HG03520 (cell line): ENCODE measurements at regions not wholly inside any gene's neighbourhood (a gene's known extent, or its start where the extent isn't known, plus 50 kb on each side); places are given as distances from the start of the nearest gene placed in this dataset.
"Not testable (repeated sequence)": the region's sequence is repeated elsewhere in the genome, so short reads cannot be mapped to it uniquely, and the experiment has no call there.

ENCODE experiments used
- ATAC-seq: cut with Tn5 transposase; IDR thresholded peaks from one replicate; pipeline ENCODE4 v1.9.1; 2021; ENCODE audit warnings: mild to moderate bottlenecking, moderate library complexity; ENCODE audit not compliant: unreplicated experiment

DNA sequence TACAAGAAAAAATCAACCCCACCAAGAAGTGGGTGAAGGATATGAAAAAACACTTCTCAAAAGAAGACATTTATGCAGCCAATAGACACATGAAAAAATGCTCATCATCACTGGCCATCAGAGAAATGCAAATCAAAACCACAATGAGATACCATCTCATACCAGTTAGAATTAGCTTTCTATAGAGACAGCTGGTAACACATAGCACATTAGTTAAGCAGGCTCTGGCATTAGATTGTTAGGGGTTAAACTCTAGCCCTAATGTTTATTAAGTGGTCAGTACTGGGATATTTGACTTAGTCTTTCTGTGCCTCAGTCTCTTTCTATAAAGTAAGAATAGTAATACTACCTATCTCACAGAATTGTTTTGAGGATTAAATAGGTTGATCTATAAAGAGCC lies 65.2 kb upstream of the TGFBR2 start:
- not testable (repeated sequence) for ATAC-seq

DNA sequence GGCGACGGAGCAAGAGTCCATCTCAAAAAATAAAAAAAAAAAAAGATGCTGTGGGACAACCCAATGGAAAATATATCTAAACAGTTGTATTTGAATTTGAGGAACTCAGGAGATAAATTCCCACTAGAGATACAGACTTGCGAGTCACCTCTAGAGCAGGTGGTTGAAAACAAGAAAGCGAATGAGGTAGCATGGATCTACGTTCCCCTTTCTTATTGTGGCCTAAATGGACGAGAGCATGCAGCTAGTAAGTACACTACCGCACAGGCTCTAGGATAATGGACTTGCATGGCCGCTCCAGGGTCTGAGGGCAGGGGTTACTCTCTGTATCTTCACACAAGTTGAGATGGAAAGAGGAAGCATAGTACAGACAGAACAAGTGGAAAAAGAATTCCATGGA lies 63.5 kb upstream of the TGFBR2 start:
- no peak for ATAC-seq

GRCh38 chr3:30544812-30545211 lies 61.6 kb upstream of the TGFBR2 start:
- ATAC-seq: no peak

DNA sequence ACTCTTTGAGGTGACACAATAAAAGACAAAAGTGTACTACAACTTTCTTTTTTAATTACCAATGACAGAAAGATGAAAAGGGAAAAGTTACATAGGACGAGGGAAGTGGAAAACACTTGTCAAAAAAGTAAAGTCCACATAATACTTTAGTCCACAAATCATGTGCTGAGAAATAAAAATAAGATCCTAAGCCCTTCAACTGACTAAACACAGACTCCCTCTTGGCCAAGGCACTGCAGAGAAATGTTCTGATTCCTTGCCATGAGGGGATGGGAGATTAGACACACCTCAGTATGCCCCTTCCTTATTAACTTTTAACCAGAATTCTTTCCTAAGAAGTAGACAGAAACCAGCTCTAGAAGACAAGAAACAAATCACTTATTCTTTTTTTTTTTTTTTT lies 59.5 kb upstream of the TGFBR2 start:
- no peak for ATAC-seq

DNA sequence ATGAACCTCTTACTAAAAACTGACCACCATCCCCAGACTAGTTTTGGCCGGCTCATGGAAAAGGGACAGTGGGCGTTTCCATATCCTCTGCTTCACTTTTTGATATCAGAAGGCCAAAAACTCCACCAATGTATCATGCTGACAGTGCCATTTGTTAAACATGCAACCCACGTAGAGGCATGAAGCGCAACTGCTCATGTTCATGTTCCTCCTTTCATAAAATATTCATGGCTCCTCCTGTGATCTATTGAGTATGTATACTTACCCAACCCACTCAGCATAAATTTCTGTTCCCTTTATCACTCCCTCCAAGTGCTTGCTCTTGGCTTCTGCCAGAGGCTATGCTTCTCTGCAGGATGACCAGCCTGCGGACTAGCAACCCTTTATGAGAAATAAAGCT lies 58.7 kb upstream of the TGFBR2 start:
- ATAC-seq: no peak

DNA sequence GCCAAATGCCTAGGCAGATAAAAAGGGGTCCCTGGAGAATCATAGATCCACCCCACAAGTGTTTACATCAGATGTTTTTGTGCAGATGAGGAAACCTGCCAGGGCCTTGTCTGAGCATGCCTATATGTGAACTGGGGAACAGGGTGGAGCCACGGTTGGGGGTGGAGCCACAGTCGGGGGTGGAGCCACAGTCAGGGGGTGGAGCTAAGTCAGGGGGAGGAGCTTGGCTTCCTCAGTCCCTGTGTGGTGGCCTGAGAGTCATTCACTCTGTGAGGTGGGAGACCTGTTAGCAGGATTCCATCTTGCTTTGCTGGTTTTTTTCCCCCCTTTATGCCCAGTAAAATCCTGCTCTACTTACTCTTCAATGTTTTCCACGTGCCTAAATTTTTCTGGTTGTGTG lies 57.8 kb upstream of the TGFBR2 start:
- ATAC-seq: peak; percentile 77

GRCh38 chr3:30549600-30549999 lies 56.8 kb upstream of the TGFBR2 start:
- ATAC-seq: no peak

DNA sequence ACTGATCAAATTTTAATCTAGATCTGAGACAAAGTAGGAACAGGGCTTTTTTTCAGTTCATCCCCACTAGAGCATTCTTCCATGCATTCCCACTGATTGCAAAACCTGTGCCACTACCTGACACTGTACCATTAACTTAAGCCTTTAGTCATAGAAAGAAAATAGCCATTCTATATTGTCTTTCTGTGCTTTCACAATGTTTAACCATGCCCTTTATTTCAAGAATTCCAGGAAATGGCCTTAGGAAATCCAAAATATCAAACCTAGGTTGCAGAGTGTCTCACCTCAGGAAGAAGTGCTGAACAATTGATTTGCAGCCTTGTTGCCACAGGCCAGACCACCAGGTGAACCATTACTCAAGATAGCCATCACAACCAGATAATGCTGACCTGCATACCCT lies 56.2 kb upstream of the TGFBR2 start:
- no peak for ATAC-seq

GRCh38 chr3:30551266-30551665 lies 55.1 kb upstream of the TGFBR2 start:
- ATAC-seq: no peak

DNA sequence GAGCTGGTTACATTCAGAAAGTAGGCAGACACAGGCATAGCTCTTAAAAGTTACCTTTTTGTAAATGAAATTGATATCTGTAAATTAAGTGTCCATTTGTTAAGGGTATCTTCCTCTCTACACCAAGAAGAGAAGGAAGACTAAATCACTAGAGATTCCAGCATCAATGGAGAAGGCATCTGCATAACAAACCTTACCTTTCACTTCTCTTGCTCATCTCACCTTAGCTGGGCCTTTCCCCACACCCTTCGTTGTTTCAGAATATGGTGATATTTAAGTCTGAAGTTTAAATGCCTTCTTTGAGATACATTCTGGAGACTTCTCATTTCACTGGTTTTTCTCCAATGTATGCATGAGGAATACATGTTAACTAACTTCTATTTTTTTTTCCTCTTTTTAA lies 54.5 kb upstream of the TGFBR2 start:
- ATAC-seq: no peak

DNA sequence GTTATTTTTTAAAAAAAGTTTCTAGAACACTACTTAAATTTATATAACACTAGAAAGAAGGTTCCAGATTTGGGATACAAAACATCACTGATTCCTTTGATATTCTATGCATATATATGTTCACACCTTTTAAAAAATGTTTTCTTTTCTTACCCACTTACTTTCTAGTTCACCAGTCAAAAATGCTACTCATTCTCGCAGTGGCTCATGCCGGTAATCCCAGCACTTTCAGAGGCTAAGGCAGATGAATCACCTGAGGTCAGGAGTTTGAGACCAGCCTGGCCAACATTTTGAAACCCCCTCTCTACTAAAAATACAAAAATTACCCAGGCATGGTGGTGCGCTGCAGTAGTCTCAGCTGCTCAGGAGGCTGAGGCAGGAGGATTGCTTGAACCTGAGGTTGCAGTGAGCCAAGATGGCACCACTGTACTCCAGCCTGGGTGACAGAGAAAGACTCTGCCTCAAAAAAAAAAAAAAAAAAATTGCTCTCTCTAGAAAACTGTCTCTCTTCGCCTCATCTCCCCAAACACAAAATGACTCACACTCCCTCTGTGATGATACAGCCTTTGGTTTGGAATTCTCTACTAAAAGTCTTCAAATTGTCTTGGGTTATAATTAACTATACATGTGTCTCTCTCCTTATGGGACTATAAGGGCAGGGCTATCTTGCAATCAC lies 52.6 kb upstream of the TGFBR2 start:
- ATAC-seq: no peak

- ATAC-seq: no peak
Observed at GRCh38 chr3:30554317-30554690, 52.1 kb upstream of the TGFBR2 start.

DNA sequence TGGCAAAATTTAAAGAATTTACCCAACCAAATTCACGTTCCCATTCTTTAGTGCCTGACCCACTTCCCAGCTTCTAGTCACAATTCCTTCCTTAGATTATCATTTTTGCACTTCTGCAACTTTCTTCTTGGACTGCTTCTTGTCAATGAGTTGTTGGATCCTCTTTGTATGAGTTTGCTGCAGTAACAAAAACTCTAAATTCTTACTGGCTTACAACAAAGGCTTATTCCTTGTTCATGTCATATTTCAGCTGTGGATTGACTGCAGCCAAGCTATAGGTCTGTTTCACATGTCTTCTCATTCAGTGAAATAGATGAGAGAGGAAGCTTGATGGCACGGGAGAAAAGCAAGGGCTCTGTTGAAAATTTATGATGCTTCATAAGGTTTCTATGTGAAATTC lies 50.4 kb upstream of the TGFBR2 start:
- ATAC-seq: no peak
